ENCODE measurements at regions not wholly inside any gene's neighbourhood (a gene's known extent, or its start where the extent isn't known, plus 50 kb on each side); places are given as distances from the start of the nearest gene placed in this dataset.

DNA sequence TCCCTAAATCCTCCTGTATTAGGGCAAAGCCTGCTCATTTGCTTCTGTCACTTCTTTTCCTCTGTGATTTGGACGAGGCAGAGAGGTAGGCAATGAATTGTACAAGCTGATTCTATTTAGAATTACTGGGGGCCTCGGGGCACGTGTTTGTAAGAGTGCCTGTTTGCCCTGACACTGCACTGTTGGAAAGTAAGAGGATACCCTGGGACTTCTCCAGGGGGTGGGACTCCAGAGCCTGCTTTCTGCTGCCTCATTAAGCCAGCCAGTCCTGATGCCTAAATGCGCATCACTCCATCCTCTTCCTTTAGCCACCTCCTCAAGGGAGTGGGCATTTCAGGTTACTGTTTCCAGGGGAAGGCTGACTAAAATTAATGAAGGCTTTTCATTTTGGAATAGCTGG lies 134.3 kb downstream of the TDRD15 start:
- no peak for TF ChIP-seq EZH2phosphoT487 (IDR thresholded peaks at IDR 0.05; ENCODE audit: borderline replicate concordance, low read length)
- TF ChIP-seq, protein P1, sequence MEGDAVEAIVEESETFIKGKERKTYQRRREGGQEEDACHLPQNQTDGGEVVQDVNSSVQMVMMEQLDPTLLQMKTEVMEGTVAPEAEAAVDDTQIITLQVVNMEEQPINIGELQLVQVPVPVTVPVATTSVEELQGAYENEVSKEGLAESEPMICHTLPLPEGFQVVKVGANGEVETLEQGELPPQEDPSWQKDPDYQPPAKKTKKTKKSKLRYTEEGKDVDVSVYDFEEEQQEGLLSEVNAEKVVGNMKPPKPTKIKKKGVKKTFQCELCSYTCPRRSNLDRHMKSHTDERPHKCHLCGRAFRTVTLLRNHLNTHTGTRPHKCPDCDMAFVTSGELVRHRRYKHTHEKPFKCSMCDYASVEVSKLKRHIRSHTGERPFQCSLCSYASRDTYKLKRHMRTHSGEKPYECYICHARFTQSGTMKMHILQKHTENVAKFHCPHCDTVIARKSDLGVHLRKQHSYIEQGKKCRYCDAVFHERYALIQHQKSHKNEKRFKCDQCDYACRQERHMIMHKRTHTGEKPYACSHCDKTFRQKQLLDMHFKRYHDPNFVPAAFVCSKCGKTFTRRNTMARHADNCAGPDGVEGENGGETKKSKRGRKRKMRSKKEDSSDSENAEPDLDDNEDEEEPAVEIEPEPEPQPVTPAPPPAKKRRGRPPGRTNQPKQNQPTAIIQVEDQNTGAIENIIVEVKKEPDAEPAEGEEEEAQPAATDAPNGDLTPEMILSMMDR (IDR thresholded peaks at IDR 0.05; ENCODE audit: low read depth, low read length, poor library complexity, severe bottlenecking) = no peak
- no peak overlapping the region for H3K4me2 ChIP-seq (ENCODE audit: low read length)
- no peaks in the 10 kb centered on the region for H3F3A ChIP-seq (ENCODE audit: control insufficient read depth, insufficient read depth)
- H3K27me3 ChIP-seq (ENCODE audit: control insufficient read depth, low read length) = 0 out of 2 replicates have a peak, but pooled peaks cover 3% of the 10 kb centered on the region
- no peaks in the 10 kb centered on the region for H4K20me1 ChIP-seq (ENCODE audit: control insufficient read depth, insufficient read depth, low read depth, low read length)
- no peaks in the 10 kb centered on the region for H3K36me3 ChIP-seq (ENCODE audit: control insufficient read depth, low read length)
- H3K27ac ChIP-seq (ENCODE audit: low read depth, low read length) = no peak overlapping the region
- no peaks in the 10 kb centered on the region for H3K9me2 ChIP-seq (replicated peaks; ENCODE audit: control insufficient read depth, low read length)
- H3K79me2 ChIP-seq (ENCODE audit: control insufficient read depth, low read length) = no peaks in the 10 kb centered on the region
- H3K9me3 ChIP-seq (ENCODE audit: control insufficient read depth, insufficient read depth, low read length) = no peaks in the 10 kb centered on the region
- H3K4me3 ChIP-seq (ENCODE audit: low read length) = no peak overlapping the region
- H3K4me1 ChIP-seq (ENCODE audit: control insufficient read depth, low read length) = peaks cover 12% of the 10 kb centered on the region

DNA sequence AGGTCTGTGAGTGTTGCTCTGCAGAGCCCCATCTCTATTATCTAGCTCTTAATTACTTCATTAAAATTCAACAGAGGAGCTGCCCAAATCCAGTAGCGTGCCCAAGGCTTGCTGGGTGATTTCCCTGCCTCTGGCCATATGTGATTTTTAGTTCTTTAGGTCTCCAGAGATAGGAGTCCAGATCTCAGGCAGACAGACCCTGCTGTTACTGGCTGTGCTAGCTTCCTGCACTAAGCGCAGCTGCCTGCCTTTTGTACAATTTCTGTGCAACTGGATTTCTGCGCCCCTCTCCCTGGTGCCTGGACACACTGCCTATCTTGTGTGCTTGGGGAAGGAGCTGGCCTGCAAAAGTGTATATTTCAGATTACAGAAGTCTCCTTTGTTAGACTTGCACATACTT lies 136.5 kb downstream of the TDRD15 start:
- Histone ChIP-seq H4K20me1 (ENCODE audit: control insufficient read depth, insufficient read depth, low read depth, low read length) (no peaks in the 10 kb centered on the region), H3K4me2 (ENCODE audit: low read length) (no peak overlapping the region), H3F3A (ENCODE audit: control insufficient read depth, insufficient read depth) (no peaks in the 10 kb centered on the region), H3K4me3 (ENCODE audit: low read length) (no peak overlapping the region), H3K27me3 (ENCODE audit: control insufficient read depth, low read length) (0 out of 2 replicates have a peak, but pooled peaks cover 3% of the 10 kb centered on the region), H3K9me2 (replicated peaks; ENCODE audit: control insufficient read depth, low read length) (no peaks in the 10 kb centered on the region; the same call in 1 of the 2 replicates), H3K79me2 (ENCODE audit: control insufficient read depth, low read length) (no peaks in the 10 kb centered on the region), H3K9me3 (ENCODE audit: control insufficient read depth, insufficient read depth, low read length) (no peaks in the 10 kb centered on the region), H3K4me1 (ENCODE audit: control insufficient read depth, low read length) (peaks cover 12% of the 10 kb centered on the region), H3K36me3 (ENCODE audit: control insufficient read depth, low read length) (no peaks in the 10 kb centered on the region), H3K27ac (ENCODE audit: low read depth, low read length) (no peak overlapping the region)
- TF ChIP-seq, protein P1 (IDR thresholded peaks at IDR 0.05; ENCODE audit: low read depth, low read length, poor library complexity, severe bottlenecking) = no peak
- TF ChIP-seq EZH2phosphoT487 (IDR thresholded peaks at IDR 0.05; ENCODE audit: borderline replicate concordance, low read length) = no peak

DNA sequence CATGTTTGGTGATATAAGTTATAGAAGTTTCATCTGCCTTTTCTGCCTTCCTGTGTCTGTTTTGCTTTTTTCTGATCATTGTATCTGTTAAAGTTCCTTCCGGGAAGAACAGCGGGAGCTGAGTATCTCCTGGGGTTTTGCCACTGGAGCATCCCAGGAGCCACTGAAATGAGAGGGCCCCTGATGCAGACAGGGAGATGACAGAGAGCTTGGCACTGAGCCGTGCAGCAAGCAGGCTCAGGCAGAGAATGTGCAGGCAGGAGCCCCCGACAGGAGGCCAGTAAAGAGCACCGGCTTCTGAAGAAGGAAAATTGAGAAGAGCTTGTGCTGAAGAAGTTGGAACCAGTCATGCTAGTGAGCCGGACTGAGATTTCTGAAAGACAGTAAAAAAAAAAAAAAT lies 137.8 kb downstream of the TDRD15 start:
- Histone ChIP-seq H3F3A (ENCODE audit: control insufficient read depth, insufficient read depth) (no peaks in the 10 kb centered on the region), H3K4me2 (ENCODE audit: low read length) (no peak overlapping the region), H3K36me3 (ENCODE audit: control insufficient read depth, low read length) (no peaks in the 10 kb centered on the region), H3K4me1 (ENCODE audit: control insufficient read depth, low read length) (peaks cover under 1% of the 10 kb centered on the region; the same call in 1 of the 2 replicates), H3K9me2 (replicated peaks; ENCODE audit: control insufficient read depth, low read length) (no peaks in the 10 kb centered on the region; the same call in 1 of the 2 replicates), H3K79me2 (ENCODE audit: control insufficient read depth, low read length) (no peaks in the 10 kb centered on the region), H3K9me3 (ENCODE audit: control insufficient read depth, insufficient read depth, low read length) (no peaks in the 10 kb centered on the region), H4K20me1 (ENCODE audit: control insufficient read depth, insufficient read depth, low read depth, low read length) (no peaks in the 10 kb centered on the region), H3K27me3 (ENCODE audit: control insufficient read depth, low read length) (0 out of 2 replicates have a peak, but pooled peaks cover 3% of the 10 kb centered on the region), H3K4me3 (ENCODE audit: low read length) (no peak overlapping the region), H3K27ac (ENCODE audit: low read depth, low read length) (no peak overlapping the region)
- TF ChIP-seq, protein P1 (IDR thresholded peaks at IDR 0.05; ENCODE audit: low read depth, low read length, poor library complexity, severe bottlenecking) = no peak
- no peak for TF ChIP-seq EZH2phosphoT487 (IDR thresholded peaks at IDR 0.05; ENCODE audit: borderline replicate concordance, low read length)
